ENCODE measurements at regions not wholly inside any gene's neighbourhood (a gene's known extent, or its start where the extent isn't known, plus 50 kb on each side); places are given as distances from the start of the nearest gene placed in this dataset.

DNA sequence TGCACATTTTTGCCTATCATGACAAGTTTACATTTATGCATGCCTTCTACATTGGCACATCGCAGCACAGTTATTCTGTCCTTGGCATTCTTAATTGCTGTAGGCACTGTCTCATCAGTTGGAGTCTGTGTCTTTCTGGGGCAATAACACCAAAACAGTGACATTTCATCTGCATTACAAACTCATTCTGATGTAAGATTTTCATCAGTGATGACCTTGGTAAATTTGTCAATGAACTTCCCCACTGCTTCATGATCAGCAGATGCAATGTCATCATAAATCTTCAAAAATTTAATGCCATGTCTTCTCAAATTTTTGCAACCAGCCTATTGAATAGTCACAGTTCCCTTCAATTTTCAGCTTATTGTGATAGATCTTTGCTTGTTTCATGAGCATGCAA is 85.5 kb downstream of the CAPZA3 start:
- TF ChIP-seq, protein P1, sequence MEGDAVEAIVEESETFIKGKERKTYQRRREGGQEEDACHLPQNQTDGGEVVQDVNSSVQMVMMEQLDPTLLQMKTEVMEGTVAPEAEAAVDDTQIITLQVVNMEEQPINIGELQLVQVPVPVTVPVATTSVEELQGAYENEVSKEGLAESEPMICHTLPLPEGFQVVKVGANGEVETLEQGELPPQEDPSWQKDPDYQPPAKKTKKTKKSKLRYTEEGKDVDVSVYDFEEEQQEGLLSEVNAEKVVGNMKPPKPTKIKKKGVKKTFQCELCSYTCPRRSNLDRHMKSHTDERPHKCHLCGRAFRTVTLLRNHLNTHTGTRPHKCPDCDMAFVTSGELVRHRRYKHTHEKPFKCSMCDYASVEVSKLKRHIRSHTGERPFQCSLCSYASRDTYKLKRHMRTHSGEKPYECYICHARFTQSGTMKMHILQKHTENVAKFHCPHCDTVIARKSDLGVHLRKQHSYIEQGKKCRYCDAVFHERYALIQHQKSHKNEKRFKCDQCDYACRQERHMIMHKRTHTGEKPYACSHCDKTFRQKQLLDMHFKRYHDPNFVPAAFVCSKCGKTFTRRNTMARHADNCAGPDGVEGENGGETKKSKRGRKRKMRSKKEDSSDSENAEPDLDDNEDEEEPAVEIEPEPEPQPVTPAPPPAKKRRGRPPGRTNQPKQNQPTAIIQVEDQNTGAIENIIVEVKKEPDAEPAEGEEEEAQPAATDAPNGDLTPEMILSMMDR (conservative IDR thresholded peaks at IDR 0.05), result no peak
- TF ChIP-seq ZFX (IDR thresholded peaks at IDR 0.05), result no peak

Data from C4-2B (cell line).